ENCODE measurements at regions not wholly inside any gene's neighbourhood (a gene's known extent, or its start where the extent isn't known, plus 50 kb on each side); places are given as distances from the start of the nearest gene placed in this dataset.

GRCh38 chr20:50401587-50402418 is 108.4 kb upstream of the PTPN1 start:
- no peak overlapping the region for H3K4me3 ChIP-seq (ENCODE audit: low read length)
- DNase-seq (ENCODE audit: low read depth, low spot score) = no peak

- H3K4me3 ChIP-seq (ENCODE audit: low read length) = no peak overlapping the region
- no peak for DNase-seq (ENCODE audit: low read depth, low spot score)
Measured at GRCh38 chr20:50403565-50404418, 106.4 kb upstream of the PTPN1 start.

- DNase-seq (ENCODE audit: low read depth, low spot score) = no peak
- H3K4me3 ChIP-seq (ENCODE audit: low read length) = no peak overlapping the region
Measured at GRCh38 chr20:50404419-50405234, 105.6 kb upstream of the PTPN1 start.

- DNase-seq (ENCODE audit: low read depth, low spot score) = no peak
- H3K4me3 ChIP-seq (ENCODE audit: low read length) = no peak overlapping the region
Measured at GRCh38 chr20:50405235-50405914, 104.8 kb upstream of the PTPN1 start.

- no peak for DNase-seq (ENCODE audit: low read depth, low spot score)
- no peak overlapping the region for H3K4me3 ChIP-seq (ENCODE audit: low read length)
Measured at GRCh38 chr20:50405915-50406609, 104.1 kb upstream of the PTPN1 start.

- no peak for DNase-seq (ENCODE audit: low read depth, low spot score)
- no peak overlapping the region for H3K4me3 ChIP-seq (ENCODE audit: low read length)
Measured at GRCh38 chr20:50406610-50407136, 103.5 kb upstream of the PTPN1 start.

- no peak for DNase-seq (ENCODE audit: low read depth, low spot score)
Measured at GRCh38 chr20:50408526-50409364, 101.4 kb upstream of the PTPN1 start.

GRCh38 chr20:50409495-50409894 is 100.7 kb upstream of the PTPN1 start:
- no peak for DNase-seq (ENCODE audit: low read depth, low spot score)

More at GRCh38 chr20:50408526-50409364, 101.4 kb upstream of the PTPN1 start:
- no peak overlapping the region for H3K4me3 ChIP-seq (ENCODE audit: low read length)

GRCh38 chr20:50410343-50410742 is 99.8 kb upstream of the PTPN1 start:
- DNase-seq (ENCODE audit: low read depth, low spot score) = no peak
- no peak overlapping the region for H3K4me3 ChIP-seq (ENCODE audit: low read length)

More at GRCh38 chr20:50409495-50409894, 100.7 kb upstream of the PTPN1 start:
- H3K4me3 ChIP-seq (ENCODE audit: low read length) = no peak overlapping the region

- no peak for DNase-seq (ENCODE audit: low read depth, low spot score)
- H3K4me3 ChIP-seq (ENCODE audit: low read length) = no peak overlapping the region
Measured at GRCh38 chr20:50412069-50412468, 98.1 kb upstream of the PTPN1 start.

- no peak overlapping the region for H3K4me3 ChIP-seq (ENCODE audit: low read length)
- DNase-seq (ENCODE audit: low read depth, low spot score) = no peak
Measured at GRCh38 chr20:50412499-50412898, 97.7 kb upstream of the PTPN1 start.

- no peak for DNase-seq (ENCODE audit: low read depth, low spot score)
- no peak overlapping the region for H3K4me3 ChIP-seq (ENCODE audit: low read length)
Measured at GRCh38 chr20:50413088-50413500, 97.1 kb upstream of the PTPN1 start.

- no peak for DNase-seq (ENCODE audit: low read depth, low spot score)
- H3K4me3 ChIP-seq (ENCODE audit: low read length) = no peak overlapping the region
Measured at GRCh38 chr20:50415021-50415515, 95.1 kb upstream of the PTPN1 start.

- DNase-seq (ENCODE audit: low read depth, low spot score) = no peak
Measured at GRCh38 chr20:50415516-50416268, 94.5 kb upstream of the PTPN1 start.

GRCh38 chr20:50416269-50417022 is 93.7 kb upstream of the PTPN1 start:
- DNase-seq (ENCODE audit: low read depth, low spot score) = no peak
- H3K4me3 ChIP-seq (ENCODE audit: low read length) = no peak overlapping the region

More at GRCh38 chr20:50415516-50416268, 94.5 kb upstream of the PTPN1 start:
- H3K4me3 ChIP-seq (ENCODE audit: low read length) = no peak overlapping the region

- no peak for DNase-seq (ENCODE audit: low read depth, low spot score)
Measured at GRCh38 chr20:50417023-50417329, 93.2 kb upstream of the PTPN1 start.

More at GRCh38 chr20:50417023-50417329, 93.2 kb upstream of the PTPN1 start:
- no peak overlapping the region for H3K4me3 ChIP-seq (ENCODE audit: low read length)
